ENCODE measurements at regions not wholly inside any gene's neighbourhood (a gene's known extent, or its start where the extent isn't known, plus 50 kb on each side); places are given as distances from the start of the nearest gene placed in this dataset.

DNA sequence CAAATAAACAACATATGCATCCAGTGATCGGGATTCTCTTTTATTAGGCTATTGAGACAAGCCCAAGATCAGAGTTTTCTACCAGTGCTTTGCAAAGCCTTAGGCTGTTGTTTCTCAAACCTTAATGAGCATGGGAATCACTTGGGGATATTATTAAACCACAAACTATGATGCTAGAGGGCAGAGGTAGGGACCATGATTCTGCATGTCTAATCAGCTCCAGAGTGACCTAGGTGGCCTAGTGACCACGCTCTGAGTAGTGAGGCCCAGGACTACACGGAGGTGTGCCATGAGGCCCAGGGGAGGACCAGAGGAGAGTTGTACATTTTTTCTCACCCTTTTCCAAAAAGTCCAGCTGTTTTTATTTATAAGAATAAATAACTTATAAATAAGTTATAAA is 298.5 kb upstream of the TLE4 start:
- peaks cover 1% of the 10 kb centered on the region for H3K27me3 Mint-ChIP-seq
- no peaks in the 10 kb centered on the region for H3K4me1 Mint-ChIP-seq
- intact Hi-C loops (cut with micrococcal nuclease): no loop called here
- H3K9me3 Mint-ChIP-seq: no peaks in the 10 kb centered on the region
- CTCF ChIA-PET: no interaction called here
- H3K27ac Mint-ChIP-seq: no peak overlapping the region
- DNase-seq (no peak), ATAC-seq (ENCODE audit: low read depth) (no peak)
- no peak for TF ChIP-seq CTCF (IDR thresholded peaks at IDR 0.05)
- H3K4me3 Mint-ChIP-seq: no peak overlapping the region
- no peaks in the 10 kb centered on the region for H3K36me3 Mint-ChIP-seq (ENCODE audit: low read depth)
- POLR2A ChIA-PET: no interaction called here

DNA sequence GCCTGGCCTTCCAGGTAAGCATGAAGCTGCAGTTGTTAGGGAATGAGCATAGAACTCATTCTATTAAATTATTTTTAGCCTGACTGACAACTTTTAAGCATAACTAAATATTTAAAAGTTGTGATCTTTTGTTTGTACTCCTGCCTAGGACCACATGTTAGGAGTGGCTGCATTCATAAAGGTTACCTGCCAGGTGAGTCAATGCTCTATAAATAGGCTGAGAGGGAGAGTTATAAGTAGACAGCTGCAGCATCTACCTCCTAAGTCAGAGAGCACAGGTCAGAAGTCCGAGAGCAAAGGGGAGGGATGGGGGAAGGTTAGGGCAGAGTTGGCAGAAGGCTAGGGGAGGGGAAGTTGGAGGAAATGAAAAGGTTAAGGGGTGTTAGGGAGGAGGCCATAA is 292.4 kb upstream of the TLE4 start:
- H3K4me1 Mint-ChIP-seq: no peaks in the 10 kb centered on the region
- peaks cover 9% of the 10 kb centered on the region for H3K27me3 Mint-ChIP-seq
- ChIA-PET POLR2A (no interaction called here), CTCF (no interaction called here)
- intact Hi-C loops (cut with micrococcal nuclease): no loop called here
- no peaks in the 10 kb centered on the region for H3K9me3 Mint-ChIP-seq
- no peaks in the 10 kb centered on the region for H3K36me3 Mint-ChIP-seq (ENCODE audit: low read depth)
- no peak for ATAC-seq (ENCODE audit: low read depth)
- no peak for DNase-seq
- H3K27ac Mint-ChIP-seq: no peak overlapping the region
- no peak for TF ChIP-seq CTCF (IDR thresholded peaks at IDR 0.05)
- no peak overlapping the region for H3K4me3 Mint-ChIP-seq

GRCh38 chr9:79280691-79281090 is 291.1 kb upstream of the TLE4 start:
- H3K4me3 Mint-ChIP-seq: no peak overlapping the region
- no peaks in the 10 kb centered on the region for H3K4me1 Mint-ChIP-seq
- H3K9me3 Mint-ChIP-seq: no peaks in the 10 kb centered on the region
- H3K36me3 Mint-ChIP-seq (ENCODE audit: low read depth): no peaks in the 10 kb centered on the region
- POLR2A ChIA-PET: no interaction called here
- ATAC-seq (ENCODE audit: low read depth) (no peak), DNase-seq (no peak)
- no peak for TF ChIP-seq CTCF (IDR thresholded peaks at IDR 0.05)
- no peak overlapping the region for H3K27ac Mint-ChIP-seq
- CTCF ChIA-PET: no interaction called here
- intact Hi-C loops (cut with micrococcal nuclease): no loop called here
- H3K27me3 Mint-ChIP-seq: peaks cover 8% of the 10 kb centered on the region

DNA sequence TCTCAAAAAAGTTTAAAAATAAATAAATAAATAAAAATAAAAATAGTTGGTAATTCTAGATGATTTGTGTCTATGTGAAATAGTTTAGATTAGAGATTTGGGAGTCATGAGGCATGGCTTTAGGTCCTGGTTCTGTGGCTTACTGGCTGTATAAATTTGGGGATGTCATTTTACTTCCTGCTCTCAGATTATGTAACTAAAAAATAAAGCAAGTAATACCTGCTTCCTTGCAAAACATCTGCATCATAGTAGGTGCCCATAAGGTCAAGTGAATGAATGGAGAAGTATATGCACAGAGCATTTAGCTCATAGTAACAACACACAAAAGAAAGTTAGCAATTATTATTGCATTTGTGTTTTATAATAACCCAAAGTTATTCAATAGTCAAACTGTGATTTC is 287.7 kb upstream of the TLE4 start:
- no peak for DNase-seq
- ChIA-PET CTCF (no interaction called here), POLR2A (no interaction called here)
- no peak overlapping the region for H3K4me3 Mint-ChIP-seq
- no peaks in the 10 kb centered on the region for H3K9me3 Mint-ChIP-seq
- no peak for ATAC-seq (ENCODE audit: low read depth)
- intact Hi-C loops (cut with micrococcal nuclease): no loop called here
- peaks cover 8% of the 10 kb centered on the region for H3K27me3 Mint-ChIP-seq
- H3K4me1 Mint-ChIP-seq: no peaks in the 10 kb centered on the region
- no peak for TF ChIP-seq CTCF (IDR thresholded peaks at IDR 0.05)
- no peak overlapping the region for H3K27ac Mint-ChIP-seq
- H3K36me3 Mint-ChIP-seq (ENCODE audit: low read depth): no peaks in the 10 kb centered on the region

DNA sequence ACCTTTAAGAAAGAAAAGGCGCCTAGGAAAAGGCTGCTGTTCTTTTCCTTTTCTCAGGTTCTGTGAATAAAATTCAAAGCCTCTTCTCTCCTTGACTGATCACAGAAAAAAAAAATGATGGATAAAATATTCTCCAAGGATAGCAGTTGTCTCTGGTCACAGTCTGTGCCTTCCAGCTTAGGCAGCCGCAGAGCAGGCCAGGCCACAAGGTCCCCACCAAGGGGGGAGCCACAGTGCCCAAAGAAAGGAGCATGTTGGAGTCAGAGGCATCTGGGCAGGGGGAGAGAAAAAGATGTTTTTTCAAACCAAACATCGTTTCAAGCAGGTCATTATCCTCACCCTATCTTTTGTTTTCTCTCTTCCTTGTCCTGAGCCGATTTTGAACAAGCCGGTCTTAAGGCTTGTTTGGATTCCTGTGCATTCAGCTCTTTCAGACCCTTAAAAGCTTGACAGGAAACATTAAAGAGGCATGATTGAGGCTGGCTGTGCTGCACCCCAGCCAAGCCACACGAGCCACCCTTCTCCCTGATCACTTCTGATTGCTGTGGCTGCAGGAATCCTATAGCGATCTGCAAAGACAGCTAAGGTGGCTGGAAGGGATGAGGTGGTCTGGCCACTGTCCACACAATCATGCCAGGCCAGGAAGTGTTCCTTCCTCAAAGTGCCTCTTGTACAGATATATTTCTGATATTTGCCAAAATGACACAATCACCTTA is 284.6 kb upstream of the TLE4 start:
- Mint-ChIP-seq H3K4me1 (no peaks in the 10 kb centered on the region), H3K9me3 (no peaks in the 10 kb centered on the region), H3K4me3 (no peak overlapping the region), H3K27me3 (no peaks in the 10 kb centered on the region), H3K36me3 (ENCODE audit: low read depth) (no peaks in the 10 kb centered on the region), H3K27ac (no peak overlapping the region)
- no peak for DNase-seq
- ATAC-seq (ENCODE audit: low read depth): no peak
- intact Hi-C loops (cut with micrococcal nuclease): no loop called here
- ChIA-PET POLR2A (no interaction called here), CTCF (no interaction called here)
- TF ChIP-seq CTCF (IDR thresholded peaks at IDR 0.05): no peak
